Tibial nerve (tissue), 4 donors: ENCODE measurements at regions not wholly inside any gene's neighbourhood (a gene's known extent, or its start where the extent isn't known, plus 50 kb on each side); places are given as distances from the start of the nearest gene placed in this dataset.

Source experiments
- DNase-seq, 2 donors: peaks; one replicate each; pipeline ENCODE4 v3.0.0-alpha.2; 2019; ENCODE audit warnings: low spot score in 2 of 2
- H3K27ac ChIP-seq, 4 donors: fragments of 200-600 bp; sonication (generic) in 3 of 4; one replicate each; pipeline ENCODE4 v1.5.1; 2017 to 2019; ENCODE audit warnings: mild to moderate bottlenecking in 1 of 4
- H3K27me3 ChIP-seq, 2 donors: fragments of 200-600 bp; sonication (generic) in 1 of 2; one replicate each; pipeline versions ENCODE4 v1.5.1 to v1.6.0; 2017 to 2019
- H3K36me3 ChIP-seq, 3 donors: fragments of 200-600 bp; sonication (generic); one replicate each; pipeline ENCODE4 v1.5.1; 2018 to 2019
- H3K4me1 ChIP-seq, 4 donors: fragments of 200-600 bp; sonication (generic) in 3 of 4; one replicate each; pipeline ENCODE4 v1.5.1; 2017 to 2019
- H3K4me3 ChIP-seq, 4 donors: fragments of 200-600 bp; sonication (generic) in 3 of 4; one replicate each; pipeline ENCODE4 v1.5.1; 2017 to 2019; ENCODE audit warnings: mild to moderate bottlenecking in 1 of 4, moderate library complexity in 1 of 4
- H3K9me3 ChIP-seq, 4 donors: fragments of 200-600 bp; sonication (generic) in 3 of 4; one replicate each; pipeline ENCODE4 v1.5.1; 2017 to 2019
- CTCF ChIP-seq, 5 experiments: fragments of 200-600 bp in 3 of 5; fragments of 450-650 bp in 2 of 5; sonication (generic) in 3 of 5; IDR thresholded peaks; one replicate each; pipeline ENCODE4 v1.5.1; 2016 to 2019; ENCODE audit warnings: antibody characterized with exemption in 5 of 5, mild to moderate bottlenecking in 3 of 5, moderate library complexity in 2 of 5
- EP300 ChIP-seq, 2 donors: sonication (generic); formaldehyde crosslinking; IDR thresholded peaks; one replicate each; pipeline ENCODE4 v1.6.1; 2017; ENCODE audit warnings: antibody characterized with exemption in 2 of 2, mild to moderate bottlenecking in 1 of 2
- POLR2A ChIP-seq, 2 donors: fragments of 450-650 bp; IDR thresholded peaks; one replicate each; pipeline ENCODE4 v1.6.1; 2017; ENCODE audit warnings: antibody characterized with exemption in 2 of 2, mild to moderate bottlenecking in 2 of 2, moderate library complexity in 2 of 2
- WGBS, 2 donors: methylation state at CpG; one replicate each; pipeline ENCODE4 v1.1.5; 2018; 5-methylcytosine and 5-hydroxymethylcytosine counted together

- H3K4me3 ChIP-seq: no peak overlapping the region
- DNase-seq: no peak
- no peaks in the 10 kb centered on the region for H3K4me1 ChIP-seq
- TF ChIP-seq CTCF (IDR thresholded peaks at IDR 0.05): no peak
- no peak for TF ChIP-seq EP300 (IDR thresholded peaks at IDR 0.05)
- no peak for TF ChIP-seq POLR2A (IDR thresholded peaks at IDR 0.05)
- no peaks in the 10 kb centered on the region for H3K36me3 ChIP-seq
- 54 to 59% methylated on average over 3 of the region's 3 CpGs for WGBS, 2 donors
- peaks cover 0 to 6% (median 1%) of the 10 kb centered on the region in 4 donors for H3K9me3 ChIP-seq
- no peaks in the 10 kb centered on the region for H3K27me3 ChIP-seq
- no peak overlapping the region for H3K27ac ChIP-seq
These were observed 159.9 kb upstream of the NEGR1 start for GRCh38 chr1:72442262-72442661.

- Histone ChIP-seq H3K27me3 (no peaks in the 10 kb centered on the region), H3K27ac (no peak overlapping the region), H3K36me3 (no peaks in the 10 kb centered on the region), H3K4me3 (no peak overlapping the region), H3K4me1 (no peaks in the 10 kb centered on the region), H3K9me3 (peaks cover 0 to 3% (median 0%) of the 10 kb centered on the region in 4 donors)
- no peak for DNase-seq
- no peak for TF ChIP-seq CTCF (IDR thresholded peaks at IDR 0.05)
- TF ChIP-seq POLR2A (IDR thresholded peaks at IDR 0.05): no peak
- no peak for TF ChIP-seq EP300 (IDR thresholded peaks at IDR 0.05)
- 92% methylated on average over 1 of the region's 1 CpG; no CpG with 5 or more reads in 1 of the 2 donors for WGBS, 2 donors
These were observed 156.7 kb upstream of the NEGR1 start for GRCh38 chr1:72439036-72439435.

GRCh38 chr1:72438270-72438669, 155.9 kb upstream of the NEGR1 start:
- H3K27ac ChIP-seq: no peak overlapping the region
- H3K4me3 ChIP-seq: no peak overlapping the region
- WGBS, 2 donors: 73 to 81% methylated on average over 1 of the region's 1 CpG
- DNase-seq: no peak
- peaks cover 0 to 3% (median 0%) of the 10 kb centered on the region in 4 donors for H3K9me3 ChIP-seq
- no peaks in the 10 kb centered on the region for H3K36me3 ChIP-seq
- H3K4me1 ChIP-seq: no peaks in the 10 kb centered on the region
- TF ChIP-seq EP300 (IDR thresholded peaks at IDR 0.05) (no peak), CTCF (IDR thresholded peaks at IDR 0.05) (no peak), POLR2A (IDR thresholded peaks at IDR 0.05) (no peak)
- H3K27me3 ChIP-seq: no peaks in the 10 kb centered on the region

GRCh38 chr1:72435025-72435424, 152.7 kb upstream of the NEGR1 start:
- TF ChIP-seq CTCF (IDR thresholded peaks at IDR 0.05) (no peak), EP300 (IDR thresholded peaks at IDR 0.05) (no peak), POLR2A (IDR thresholded peaks at IDR 0.05) (no peak)
- Histone ChIP-seq H3K27me3 (no peaks in the 10 kb centered on the region), H3K36me3 (no peaks in the 10 kb centered on the region), H3K27ac (no peak overlapping the region), H3K4me3 (no peak overlapping the region), H3K9me3 (peaks cover 0 to 3% (median 0%) of the 10 kb centered on the region in 4 donors), H3K4me1 (no peaks in the 10 kb centered on the region)
- DNase-seq: no peak

GRCh38 chr1:72434070-72434469, 151.7 kb upstream of the NEGR1 start:
- Histone ChIP-seq H3K27ac (no peak overlapping the region), H3K4me3 (no peak overlapping the region), H3K4me1 (no peaks in the 10 kb centered on the region), H3K27me3 (no peaks in the 10 kb centered on the region), H3K36me3 (no peaks in the 10 kb centered on the region), H3K9me3 (peaks cover 0 to 9% (median under 1%) of the 10 kb centered on the region in 4 donors)
- DNase-seq: no peak
- 72 to 74% methylated on average over 2 of the region's 2 CpGs for WGBS, 2 donors
- no peak for TF ChIP-seq CTCF (IDR thresholded peaks at IDR 0.05)
- no peak for TF ChIP-seq POLR2A (IDR thresholded peaks at IDR 0.05)
- no peak for TF ChIP-seq EP300 (IDR thresholded peaks at IDR 0.05)
